Testis (tissue), 2 donors: ENCODE measurements at regions not wholly inside any gene's neighbourhood (a gene's known extent, or its start where the extent isn't known, plus 50 kb on each side); places are given as distances from the start of the nearest gene placed in this dataset.

Experiments used
- DNase-seq: peaks from one replicate; pipeline ENCODE4 v3.0.0-alpha.2; 2019
- H3K27ac ChIP-seq, 2 donors: fragments of 200-600 bp; sonication (generic); one replicate each; pipeline ENCODE4 v1.5.1; 2019
- H3K27me3 ChIP-seq: fragments of 200-600 bp; sonication (generic); one replicate; pipeline ENCODE4 v1.5.1; 2019
- H3K36me3 ChIP-seq: fragments of 200-600 bp; sonication (generic); one replicate; pipeline ENCODE4 v1.5.1; 2017; ENCODE audit warnings: low read depth; ENCODE audit errors: missing control alignments
- H3K4me1 ChIP-seq: fragments of 200-600 bp; sonication (generic); one replicate; pipeline ENCODE4 v1.5.1; 2019
- H3K4me3 ChIP-seq, 2 donors: fragments of 200-600 bp; sonication (generic); one replicate each; pipeline ENCODE4 v1.5.1; 2017 to 2019
- H3K9me3 ChIP-seq: fragments of 200-600 bp; sonication (generic); one replicate; pipeline ENCODE4 v1.5.1; 2017
- POLR2A ChIP-seq: fragments of 450-650 bp; IDR thresholded peaks from one replicate; pipeline ENCODE4 v1.6.1; 2017; ENCODE audit warnings: antibody characterized with exemption, mild to moderate bottlenecking, moderate library complexity
- WGBS, 2 donors: methylation state at CpG; one replicate each; pipeline ENCODE4 v1.1.5; 2018; 5-methylcytosine and 5-hydroxymethylcytosine counted together
- intact Hi-C: fragments of 100-400 bp; cut with DNase I; formaldehyde crosslinking; loops from one replicate; pipeline ENCODE4 v1.15.1; 2023; ENCODE audit warnings: low total_unique reads
- TF ChIP-seq, protein P1 (sequence below), 3 experiments: fragments of 450-650 bp in 2 of 3; fragments of 200-600 bp in 1 of 3; sonication (generic) in 1 of 3; IDR thresholded peaks; one replicate each; pipeline ENCODE4 v1.5.1; 2016 to 2019; ENCODE audit warnings: antibody characterized with exemption in 3 of 3, mild to moderate bottlenecking in 2 of 3, moderate library complexity in 1 of 3

DNA sequence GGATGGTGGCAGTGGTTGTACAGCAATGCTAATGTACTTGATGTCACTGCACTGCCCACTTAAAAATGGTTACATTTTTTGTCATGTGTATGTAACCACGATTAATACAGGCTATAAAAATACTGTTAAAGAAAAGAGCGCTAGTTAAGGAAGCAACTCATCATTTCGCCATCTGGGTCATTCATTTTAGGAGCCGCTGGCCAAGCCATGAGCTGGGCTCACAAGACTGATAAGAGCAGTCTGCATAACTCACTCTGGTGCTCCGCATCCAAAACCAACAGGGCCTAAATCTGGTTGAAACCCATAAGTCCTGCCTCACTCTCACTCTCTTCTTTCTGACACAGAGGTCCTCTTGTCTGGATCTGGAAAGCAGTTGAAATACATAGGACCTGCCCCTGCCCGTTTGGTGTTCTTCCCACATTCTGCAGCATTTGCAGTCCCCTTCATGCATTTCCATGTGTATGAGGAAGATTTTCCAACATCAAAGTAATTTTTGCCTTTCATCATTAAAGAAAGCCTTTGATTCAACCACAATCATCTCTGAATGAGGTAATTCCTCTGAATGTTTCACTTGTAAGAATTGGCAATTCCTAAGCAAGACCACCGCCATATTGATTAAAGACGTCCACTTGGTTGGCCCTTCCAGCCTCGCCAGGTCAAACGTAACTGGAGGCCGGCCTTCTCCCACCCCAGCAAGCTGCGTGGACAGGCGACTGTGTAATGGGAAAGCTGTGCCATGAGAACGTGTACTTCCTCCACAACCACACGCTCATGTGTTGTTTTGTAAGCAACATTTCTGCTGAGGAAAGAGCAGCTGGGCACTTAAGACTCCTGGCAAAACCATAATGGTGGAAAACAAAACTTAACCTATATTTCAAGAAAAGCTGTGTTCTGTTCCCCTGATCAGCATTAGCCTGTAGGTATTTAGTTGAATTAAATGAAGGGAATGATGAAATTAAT lies 112.2 kb downstream of the VAPA start:
- no peaks in the 10 kb centered on the region for H3K36me3 ChIP-seq
- 90 to 92% methylated on average over 15 of the region's 15 CpGs for WGBS, 2 donors
- H3K27me3 ChIP-seq: no peaks in the 10 kb centered on the region
- H3K4me1 ChIP-seq: peaks cover 4% of the 10 kb centered on the region
- no peak overlapping the region for H3K27ac ChIP-seq
- DNase-seq: no peak
- TF ChIP-seq, protein P1, sequence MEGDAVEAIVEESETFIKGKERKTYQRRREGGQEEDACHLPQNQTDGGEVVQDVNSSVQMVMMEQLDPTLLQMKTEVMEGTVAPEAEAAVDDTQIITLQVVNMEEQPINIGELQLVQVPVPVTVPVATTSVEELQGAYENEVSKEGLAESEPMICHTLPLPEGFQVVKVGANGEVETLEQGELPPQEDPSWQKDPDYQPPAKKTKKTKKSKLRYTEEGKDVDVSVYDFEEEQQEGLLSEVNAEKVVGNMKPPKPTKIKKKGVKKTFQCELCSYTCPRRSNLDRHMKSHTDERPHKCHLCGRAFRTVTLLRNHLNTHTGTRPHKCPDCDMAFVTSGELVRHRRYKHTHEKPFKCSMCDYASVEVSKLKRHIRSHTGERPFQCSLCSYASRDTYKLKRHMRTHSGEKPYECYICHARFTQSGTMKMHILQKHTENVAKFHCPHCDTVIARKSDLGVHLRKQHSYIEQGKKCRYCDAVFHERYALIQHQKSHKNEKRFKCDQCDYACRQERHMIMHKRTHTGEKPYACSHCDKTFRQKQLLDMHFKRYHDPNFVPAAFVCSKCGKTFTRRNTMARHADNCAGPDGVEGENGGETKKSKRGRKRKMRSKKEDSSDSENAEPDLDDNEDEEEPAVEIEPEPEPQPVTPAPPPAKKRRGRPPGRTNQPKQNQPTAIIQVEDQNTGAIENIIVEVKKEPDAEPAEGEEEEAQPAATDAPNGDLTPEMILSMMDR (IDR thresholded peaks at IDR 0.05): no peak
- TF ChIP-seq POLR2A: no peak
- intact Hi-C loops: no loop called here
- no peaks in the 10 kb centered on the region for H3K9me3 ChIP-seq
- no peak overlapping the region for H3K4me3 ChIP-seq

DNA sequence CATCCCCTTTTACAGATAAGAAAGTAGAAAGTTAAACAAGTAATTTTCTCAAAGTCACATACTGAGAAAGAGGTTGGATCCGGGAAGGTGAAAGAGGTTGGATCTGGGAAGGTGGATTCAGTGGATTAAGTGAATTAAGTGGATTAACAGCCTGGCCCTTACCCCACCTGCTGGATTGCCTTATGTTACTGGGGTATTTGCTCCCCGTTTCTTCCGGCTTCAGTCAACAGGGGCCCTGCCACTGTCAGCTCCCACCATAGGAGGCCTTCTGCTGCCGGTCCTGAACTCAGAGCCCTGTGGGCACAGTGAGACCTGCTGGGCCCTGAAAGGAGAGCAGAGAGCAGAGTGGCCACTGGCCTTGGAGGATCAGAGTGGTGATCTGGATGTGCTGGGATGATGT lies 113.2 kb downstream of the VAPA start:
- intact Hi-C loops: no loop called here
- 91 to 93% methylated on average over 4 of the region's 4 CpGs for WGBS, 2 donors
- TF ChIP-seq, protein P1 (IDR thresholded peaks at IDR 0.05): no peak
- TF ChIP-seq POLR2A: no peak

DNA sequence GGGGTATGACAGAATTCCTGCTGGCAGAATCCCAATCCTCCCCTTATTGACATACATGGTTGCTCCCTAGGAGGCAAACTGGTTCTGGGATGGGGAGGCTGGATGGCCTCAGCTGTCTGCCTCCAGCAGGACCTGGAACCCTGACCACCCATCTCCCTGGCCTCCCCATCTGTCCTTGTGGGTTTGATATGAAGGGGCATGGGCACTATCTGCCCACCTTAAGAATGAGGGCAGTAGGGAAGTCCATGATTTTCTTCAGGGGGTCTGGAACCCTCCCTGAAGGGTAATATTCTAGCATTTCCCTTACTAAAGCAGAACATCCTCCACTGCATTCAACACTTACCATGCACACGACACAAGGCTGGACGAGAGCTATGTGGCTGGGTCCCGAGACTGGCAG lies 113.6 kb downstream of the VAPA start:
- TF ChIP-seq, protein P1 (IDR thresholded peaks at IDR 0.05): no peak
- no peak for TF ChIP-seq POLR2A
- Histone ChIP-seq H3K36me3 (no peaks in the 10 kb centered on the region), H3K27ac (no peak overlapping the region), H3K4me3 (no peak overlapping the region), H3K9me3 (no peaks in the 10 kb centered on the region), H3K4me1 (peaks cover 6% of the 10 kb centered on the region), H3K27me3 (no peaks in the 10 kb centered on the region)
- WGBS, 2 donors: 94 to 95% methylated on average over 3 of the region's 3 CpGs
- DNase-seq: no peak
- intact Hi-C loops: no loop called here

More for the DNA sequence above, 113.2 kb downstream of the VAPA start:
- Histone ChIP-seq H3K27me3 (no peaks in the 10 kb centered on the region), H3K9me3 (no peaks in the 10 kb centered on the region), H3K4me3 (no peak overlapping the region), H3K27ac (no peak overlapping the region), H3K4me1 (peaks cover 4% of the 10 kb centered on the region), H3K36me3 (no peaks in the 10 kb centered on the region)
- DNase-seq: no peak

DNA sequence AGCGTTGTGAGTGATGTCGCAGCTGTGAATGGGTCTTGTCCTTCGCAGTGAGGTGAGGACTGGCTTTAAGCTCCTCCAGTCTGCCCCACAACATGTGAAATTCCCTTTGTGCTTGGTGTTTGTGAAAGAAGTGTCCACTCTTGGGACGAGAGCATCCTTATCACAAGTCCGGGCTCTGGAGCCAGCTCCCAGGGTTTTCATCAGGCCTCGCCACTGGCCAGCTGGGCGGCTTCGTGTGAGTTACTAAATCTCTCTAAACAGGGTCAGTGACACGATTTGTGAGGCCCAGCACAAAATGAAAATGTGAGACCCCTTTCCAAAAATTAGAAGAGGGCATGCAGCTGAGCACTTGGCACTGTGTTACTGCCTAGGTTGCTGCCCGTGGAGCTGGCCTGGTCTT lies 115.9 kb downstream of the VAPA start:
- no peak overlapping the region for H3K27ac ChIP-seq
- H3K4me3 ChIP-seq: no peak overlapping the region
- H3K27me3 ChIP-seq: no peaks in the 10 kb centered on the region
- TF ChIP-seq, protein P1 (IDR thresholded peaks at IDR 0.05): no peak
- no peak for TF ChIP-seq POLR2A
- no peaks in the 10 kb centered on the region for H3K36me3 ChIP-seq
- no peaks in the 10 kb centered on the region for H3K9me3 ChIP-seq
- 77 to 81% methylated on average over 10 of the region's 10 CpGs for WGBS, 2 donors
- intact Hi-C loops: loop anchor here (10.0 kb wide), 1 partner anchor 485 kb away; no protein-coding TSS in a partner anchor
- no peak for DNase-seq
- H3K4me1 ChIP-seq: peaks cover 13% of the 10 kb centered on the region
